ENCODE measurements at regions not wholly inside any gene's neighbourhood (a gene's known extent, or its start where the extent isn't known, plus 50 kb on each side); places are given as distances from the start of the nearest gene placed in this dataset.
"Not testable (repeated sequence)": the region's sequence is repeated elsewhere in the genome, so short reads cannot be mapped to it uniquely, and the experiment has no call there.

- not testable (repeated sequence) for TF ChIP-seq CTCF (IDR thresholded peaks at IDR 0.05); POLR2AphosphoS5 (IDR thresholded peaks at IDR 0.05; ENCODE audit: low read depth, low read length); SIN3A (IDR thresholded peaks at IDR 0.05; ENCODE audit: borderline replicate concordance, insufficient read depth, low read depth, low read length); REST (IDR thresholded peaks at IDR 0.05; ENCODE audit: insufficient read depth in 1 of 2, low read depth in 2 of 2, low read length in 1 of 2)
Measured at GRCh38 chr6:144470201-144470600, 185.1 kb downstream of the UTRN start.
